DLD1 (cell line): ENCODE measurements at regions not wholly inside any gene's neighbourhood (a gene's known extent, or its start where the extent isn't known, plus 50 kb on each side); places are given as distances from the start of the nearest gene placed in this dataset.
"Not testable (repeated sequence)": the region's sequence is repeated elsewhere in the genome, so short reads cannot be mapped to it uniquely, and the experiment has no call there.

Experiments used
- in situ Hi-C: cut with HindIII; loops from 2 replicates; pipeline ENCODE4 v1.10.0; 2017; ENCODE audit warnings: low sequenced_read_pairs

- in situ Hi-C loops = no loop called here
Observed at GRCh38 chr1:234856845-234857245, 246.9 kb upstream of the IRF2BP2 start.

GRCh38 chr1:234855851-234856250 lies 245.9 kb upstream of the IRF2BP2 start:
- in situ Hi-C loops = no loop called here

GRCh38 chr1:234854645-234855039 lies 244.7 kb upstream of the IRF2BP2 start:
- in situ Hi-C loops = no loop called here

GRCh38 chr1:234853906-234854644 lies 244.1 kb upstream of the IRF2BP2 start:
- in situ Hi-C loops = no loop called here

DNA sequence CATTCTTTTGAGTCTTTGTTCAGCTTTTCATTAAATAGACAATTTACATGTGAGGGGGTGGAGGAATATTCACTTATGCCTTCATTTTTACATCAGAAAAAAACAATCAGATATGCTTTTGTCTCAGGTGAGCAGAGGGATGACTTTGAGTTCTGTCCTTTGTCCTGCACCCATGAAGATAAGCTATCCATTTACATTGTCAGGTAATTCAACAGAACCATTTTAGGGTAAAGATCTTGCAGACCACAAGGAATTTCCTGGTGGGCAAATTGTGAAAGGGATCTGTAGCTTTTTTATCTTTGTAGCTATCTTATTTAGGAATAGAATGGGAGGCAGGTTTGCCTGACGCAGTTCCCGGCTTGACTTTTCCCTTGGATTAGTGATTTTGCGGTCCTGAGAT lies 242.7 kb upstream of the IRF2BP2 start:
- in situ Hi-C loops = no loop called here

DNA sequence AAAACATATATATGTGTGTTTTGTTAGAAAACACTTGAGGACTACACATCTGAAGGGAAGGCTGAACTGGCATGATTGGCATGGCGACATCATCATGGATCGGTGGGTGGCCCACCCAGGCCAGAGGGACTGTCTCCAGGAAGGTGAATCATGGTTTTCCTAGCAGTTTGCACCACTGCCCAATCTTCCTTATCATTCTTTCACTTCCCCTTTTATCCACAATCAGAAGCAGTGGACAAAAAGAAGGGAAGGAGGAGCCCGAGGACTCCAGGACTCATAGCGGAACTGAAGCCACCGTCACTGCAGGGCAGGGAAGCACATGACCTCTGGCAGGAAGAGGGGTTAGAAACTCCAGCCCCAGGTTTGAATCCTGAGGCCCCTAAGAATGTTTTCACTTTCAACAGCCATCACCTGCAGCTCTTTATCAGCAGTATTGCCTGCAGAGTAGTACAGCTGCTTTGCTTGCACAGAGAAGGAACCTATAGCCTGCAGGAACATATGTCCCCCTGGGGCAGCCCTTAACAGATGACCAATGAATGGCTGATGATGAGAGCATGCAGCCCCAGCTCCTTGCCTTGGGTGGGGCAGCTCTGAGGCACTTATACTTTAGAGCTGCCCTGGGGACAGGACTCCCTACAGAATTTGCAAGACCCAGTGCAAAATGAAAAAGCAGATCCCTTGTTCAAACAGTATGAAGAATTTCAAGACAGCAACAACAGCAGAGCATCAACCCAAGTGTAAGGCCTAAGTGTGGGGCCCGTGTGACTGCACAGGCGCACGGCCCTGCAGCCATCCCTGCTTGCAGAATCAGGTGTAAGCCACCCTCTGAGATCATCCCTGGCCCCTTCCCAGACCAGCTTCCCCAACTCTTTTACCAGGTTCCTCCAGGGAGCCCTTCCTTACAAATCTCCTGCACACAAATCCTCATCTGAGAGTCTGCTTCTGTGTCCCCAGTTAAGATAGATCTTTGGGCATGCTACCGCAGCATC lies 241.8 kb upstream of the IRF2BP2 start:
- in situ Hi-C loops = no loop called here

GRCh38 chr1:234849832-234850231 lies 239.9 kb upstream of the IRF2BP2 start:
- in situ Hi-C loops = no loop called here

GRCh38 chr1:234848972-234849649 lies 239.1 kb upstream of the IRF2BP2 start:
- in situ Hi-C loops = no loop called here

GRCh38 chr1:234846813-234847212 lies 236.8 kb upstream of the IRF2BP2 start:
- in situ Hi-C loops = not testable (repeated sequence)

GRCh38 chr1:234845836-234846235 lies 235.9 kb upstream of the IRF2BP2 start:
- in situ Hi-C loops = no loop called here

DNA sequence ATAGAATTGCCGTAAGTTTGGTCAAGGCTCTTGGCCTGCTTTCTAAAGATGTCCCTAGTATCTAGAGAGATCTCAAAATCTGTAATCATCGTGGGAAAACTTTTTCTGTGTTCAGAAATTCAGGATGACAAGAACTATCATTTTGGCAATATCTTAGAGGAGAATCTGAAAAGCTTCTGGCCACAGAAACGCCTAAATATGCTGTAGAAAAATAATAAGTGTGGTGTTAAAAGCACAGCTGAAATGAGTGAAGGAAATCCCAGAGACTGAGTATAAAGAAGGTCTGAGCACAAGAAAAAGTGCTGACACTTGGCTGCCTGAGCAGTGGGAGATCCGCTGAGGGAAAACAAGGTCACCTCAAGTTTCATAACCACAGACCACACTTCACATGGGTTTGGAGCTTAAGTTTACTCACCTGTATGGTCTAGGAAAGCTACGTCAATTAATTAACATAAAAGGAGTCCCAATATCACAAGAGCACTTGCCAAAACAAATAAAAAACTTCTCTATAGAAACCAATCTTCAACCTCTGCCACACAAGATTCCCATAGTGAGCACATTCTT lies 235.2 kb upstream of the IRF2BP2 start:
- in situ Hi-C loops = no loop called here

- in situ Hi-C loops = no loop called here
Observed at GRCh38 chr1:234844479-234845031, 234.6 kb upstream of the IRF2BP2 start.

GRCh38 chr1:234843946-234844345 lies 234.0 kb upstream of the IRF2BP2 start:
- in situ Hi-C loops = no loop called here

- in situ Hi-C loops = no loop called here
Observed at GRCh38 chr1:234842726-234843641, 233.0 kb upstream of the IRF2BP2 start.

GRCh38 chr1:234841710-234842231 lies 231.8 kb upstream of the IRF2BP2 start:
- in situ Hi-C loops = no loop called here

- in situ Hi-C loops = no loop called here
Observed at GRCh38 chr1:234841281-234841680, 231.3 kb upstream of the IRF2BP2 start.

- in situ Hi-C loops = no loop called here
Observed at GRCh38 chr1:234840843-234841242, 230.9 kb upstream of the IRF2BP2 start.

GRCh38 chr1:234840253-234840652 lies 230.3 kb upstream of the IRF2BP2 start:
- in situ Hi-C loops = no loop called here

DNA sequence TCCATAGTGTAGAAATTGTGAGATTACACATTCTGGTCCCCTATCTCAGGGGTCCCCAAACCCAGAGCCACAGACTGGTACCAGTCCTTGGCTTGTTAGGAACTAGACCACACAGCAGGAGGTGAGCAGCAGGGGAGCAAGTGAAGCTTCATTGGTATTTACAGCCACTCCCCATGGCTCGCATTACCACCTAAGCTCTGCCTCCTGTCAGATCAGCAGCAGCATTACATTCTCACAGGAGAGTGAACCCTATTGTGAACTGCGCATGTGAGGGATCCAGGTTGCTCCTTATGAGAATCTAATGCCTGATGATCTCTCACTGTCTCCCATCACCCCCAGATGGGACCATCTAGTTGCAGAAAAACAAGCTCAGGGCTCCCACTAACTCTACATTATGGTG lies 229.7 kb upstream of the IRF2BP2 start:
- in situ Hi-C loops = loop anchor here (10.0 kb wide), 3 partner anchors 105 to 235 kb away; no protein-coding TSS in a partner anchor
